GM19397 (cell line): ENCODE measurements at regions not wholly inside any gene's neighbourhood (a gene's known extent, or its start where the extent isn't known, plus 50 kb on each side); places are given as distances from the start of the nearest gene placed in this dataset.
"Not testable (repeated sequence)": the region's sequence is repeated elsewhere in the genome, so short reads cannot be mapped to it uniquely, and the experiment has no call there.

ENCODE experiments used
- ATAC-seq: cut with Tn5 transposase; IDR thresholded peaks from one replicate; pipeline ENCODE4 v1.9.1; 2021; ENCODE audit warnings: mild to moderate bottlenecking, moderate library complexity; ENCODE audit not compliant: unreplicated experiment

DNA sequence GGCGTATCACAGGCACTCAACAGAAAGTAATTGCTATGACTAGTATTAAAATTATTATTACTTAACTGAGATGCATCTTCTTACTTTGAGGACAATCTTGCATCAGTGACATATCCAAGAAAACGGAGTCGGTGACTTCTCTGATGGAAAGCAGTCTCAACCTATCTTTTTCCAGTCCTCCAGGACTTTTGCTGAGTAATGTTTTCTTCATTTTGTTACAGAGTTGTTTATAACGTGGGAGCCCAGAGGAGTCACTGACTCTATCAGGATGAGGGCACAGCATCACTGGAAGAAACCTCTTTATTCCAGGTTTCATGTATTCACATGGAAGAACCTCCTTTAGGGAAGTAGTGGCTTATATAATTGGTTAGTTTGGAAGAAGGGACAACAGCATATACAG is 51.5 kb upstream of the MELK start:
- ATAC-seq = no peak

DNA sequence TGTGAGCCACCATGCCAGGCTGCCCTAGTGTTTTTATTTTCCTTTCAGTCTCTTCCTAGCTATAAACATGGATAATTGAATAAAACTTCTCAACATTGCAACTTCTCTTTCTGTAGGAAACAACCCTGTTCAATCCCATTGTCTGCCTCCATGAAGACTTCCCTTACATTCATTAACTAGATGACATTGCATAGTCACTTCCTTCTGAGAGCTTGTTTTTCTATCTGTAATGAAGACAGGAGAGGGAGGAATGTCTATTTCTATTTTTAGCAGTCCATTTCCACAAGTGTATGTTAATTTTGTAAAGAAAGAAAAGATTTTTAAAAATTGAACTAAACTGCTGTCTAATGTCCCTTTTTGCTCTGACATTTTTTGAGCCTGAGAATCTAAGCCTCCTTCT is 55.6 kb upstream of the MELK start:
- no peak for ATAC-seq

DNA sequence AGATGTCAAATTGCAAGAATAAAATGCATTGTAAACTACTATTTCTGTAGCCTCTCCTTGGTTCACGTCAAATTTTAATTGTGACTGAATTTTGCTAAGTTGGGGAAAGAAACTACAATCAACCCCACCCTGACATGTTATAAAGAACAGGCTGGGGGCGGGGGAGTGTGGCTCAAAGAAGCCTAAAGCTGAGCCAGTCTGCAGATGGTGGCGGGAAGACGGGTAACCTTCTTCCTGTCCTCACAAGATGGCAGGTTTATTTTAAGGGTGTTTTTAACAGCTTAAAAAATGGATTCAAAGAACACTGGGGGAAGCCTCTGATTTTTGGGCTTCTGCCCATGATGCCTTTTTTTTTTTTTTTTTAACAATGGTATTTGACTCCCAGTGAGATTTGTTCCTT is 68.5 kb upstream of the MELK start:
- ATAC-seq = no peak

DNA sequence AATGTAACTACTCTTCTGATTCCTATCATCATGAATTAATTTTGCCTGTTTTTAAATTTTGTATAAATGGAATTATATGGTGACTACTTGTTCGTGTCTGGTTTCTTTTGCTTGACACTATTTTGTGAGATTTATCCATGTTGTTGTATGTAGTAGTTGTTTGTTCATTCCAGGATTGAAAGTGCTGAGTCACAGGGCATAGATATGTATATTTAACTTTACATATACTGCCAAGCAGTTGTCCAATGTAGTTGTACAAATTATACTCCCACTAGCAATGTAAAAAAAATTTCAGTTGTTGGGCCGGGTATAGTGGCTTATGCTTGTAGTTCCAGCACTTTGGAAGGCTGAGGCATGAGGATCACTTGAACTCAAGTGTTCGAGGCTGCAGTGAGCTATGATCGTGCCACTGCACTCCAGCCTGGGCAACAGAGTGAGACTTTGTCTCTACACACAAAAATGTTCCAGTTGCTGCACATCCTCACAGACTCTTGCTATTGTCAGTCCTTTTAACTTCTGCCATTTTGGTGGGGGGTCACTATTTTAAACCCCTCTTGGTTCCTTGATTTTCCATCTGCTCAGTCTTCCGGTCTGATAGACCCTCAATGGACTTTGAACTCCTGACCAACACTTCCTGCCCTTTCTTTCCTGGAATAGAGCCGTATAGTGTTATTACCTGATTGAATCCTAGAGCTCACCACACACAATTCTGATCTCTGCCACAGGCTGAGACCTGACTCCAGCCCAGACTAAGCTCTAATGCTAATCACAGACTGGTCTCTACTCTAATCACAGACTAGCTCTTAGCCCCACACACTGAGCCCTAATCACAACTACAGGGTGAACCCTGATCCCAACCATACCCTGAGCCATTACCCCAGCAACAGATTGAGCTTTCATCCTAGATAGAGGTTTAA is 69.3 kb upstream of the MELK start:
- ATAC-seq = no peak

DNA sequence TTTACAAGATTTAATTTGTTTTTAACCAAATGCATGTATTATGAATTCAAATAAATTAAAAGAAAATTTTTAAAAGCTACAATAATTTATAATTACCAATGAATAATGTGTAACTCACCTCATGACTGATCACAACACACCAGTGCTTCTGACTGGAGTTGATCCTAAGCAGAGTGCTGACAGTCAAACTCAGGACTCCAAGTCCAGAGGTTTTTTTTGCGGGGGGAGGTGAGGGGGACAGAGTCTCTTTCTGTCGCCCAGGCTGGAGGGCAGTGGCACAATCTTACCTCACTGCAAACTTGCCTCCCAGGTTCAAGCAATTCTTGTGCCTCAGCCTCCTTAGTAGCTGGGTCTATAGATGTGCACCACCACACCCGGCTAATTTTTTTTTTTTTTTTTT is 71.0 kb upstream of the MELK start:
- no peak for ATAC-seq

DNA sequence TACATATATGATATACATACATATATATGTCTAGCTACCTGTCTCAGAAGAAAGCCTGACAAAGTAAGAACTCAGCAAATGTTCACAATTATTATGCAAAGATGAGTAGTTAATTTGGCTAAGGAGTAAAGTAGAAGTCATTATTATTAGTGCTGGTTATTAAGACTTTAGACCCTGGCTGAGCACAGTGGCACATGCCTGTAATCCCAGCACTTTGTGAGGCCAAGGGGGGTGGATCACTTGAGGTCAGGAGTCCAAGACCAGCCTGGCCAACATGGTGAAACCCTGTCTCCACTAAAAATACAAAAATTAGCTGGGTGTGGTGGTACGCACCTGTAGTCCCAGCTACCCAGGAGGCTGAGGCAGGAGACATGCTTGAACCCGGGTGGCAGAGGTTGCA is 71.8 kb upstream of the MELK start:
- ATAC-seq = not testable (repeated sequence)

DNA sequence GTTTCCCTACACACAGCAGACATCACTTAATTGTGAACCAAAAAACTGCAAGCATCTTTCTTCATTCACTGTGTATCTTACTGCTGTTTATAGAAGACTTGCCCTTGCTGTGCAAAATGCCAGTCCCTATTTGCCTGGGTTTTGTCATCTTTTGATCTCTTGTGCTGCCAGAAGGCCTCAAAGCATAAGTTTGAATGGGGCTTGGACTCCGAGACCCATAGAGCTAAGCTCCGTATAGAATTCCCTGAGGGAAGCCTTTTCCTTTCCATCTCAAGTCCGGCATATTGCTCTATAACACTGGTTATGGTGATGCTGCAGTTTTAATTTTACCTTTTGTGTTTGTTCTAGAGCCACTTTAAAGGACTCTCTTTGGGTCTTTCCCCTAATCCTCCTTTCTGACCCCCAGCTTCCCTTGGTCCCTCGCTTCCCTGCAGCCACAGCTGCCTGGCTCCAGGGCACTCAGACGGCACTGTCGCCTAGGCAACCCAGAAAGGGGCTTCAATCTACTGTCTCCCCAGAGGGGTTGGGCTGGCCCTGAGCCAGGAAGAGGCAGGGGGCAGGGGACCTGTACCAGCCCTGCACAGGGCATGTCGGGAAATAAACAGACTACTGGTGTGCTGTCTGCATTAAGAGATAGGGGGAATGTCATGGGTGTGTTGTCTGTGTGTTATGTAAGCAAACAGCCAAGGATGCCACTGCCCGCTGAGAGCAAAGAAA is 73.4 kb upstream of the MELK start:
- no peak for ATAC-seq

DNA sequence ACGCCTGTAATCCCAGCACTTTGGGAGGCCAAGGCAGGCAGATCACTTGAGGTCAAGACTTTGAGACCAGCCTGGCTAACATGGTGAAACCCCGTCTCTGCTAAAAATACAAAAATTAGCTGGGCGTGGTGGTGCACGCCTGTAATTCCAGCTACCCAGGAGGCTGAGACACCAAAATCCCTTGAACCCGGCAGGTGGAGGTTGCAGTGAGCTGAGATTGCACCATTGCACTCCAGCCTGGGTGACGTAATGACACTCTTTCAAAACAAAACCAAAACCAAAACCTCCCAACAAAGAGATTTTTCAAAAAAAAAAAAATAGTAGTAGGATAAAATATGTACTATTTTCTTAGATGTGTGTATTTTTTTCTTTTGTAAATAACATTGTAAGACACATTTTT is 79.1 kb upstream of the MELK start:
- ATAC-seq = not testable (repeated sequence)

DNA sequence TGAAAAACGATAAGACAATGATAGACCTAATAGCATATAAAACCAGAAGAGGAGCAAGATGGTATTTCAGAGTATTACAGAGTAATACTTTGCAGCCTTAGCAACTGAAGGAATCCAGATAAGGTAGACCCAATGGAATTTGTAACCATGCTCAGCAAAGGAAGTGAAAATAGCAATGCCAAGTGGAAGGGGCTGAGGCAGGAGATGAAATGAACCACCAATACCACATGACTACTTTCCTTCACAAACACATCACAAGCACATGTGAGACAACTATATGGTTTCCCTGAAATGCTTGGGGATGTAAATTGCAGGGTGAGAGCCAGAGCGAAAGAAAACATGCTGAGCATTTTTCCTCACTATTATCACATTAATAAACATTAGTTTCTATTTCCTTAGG is 79.8 kb upstream of the MELK start:
- ATAC-seq = no peak

DNA sequence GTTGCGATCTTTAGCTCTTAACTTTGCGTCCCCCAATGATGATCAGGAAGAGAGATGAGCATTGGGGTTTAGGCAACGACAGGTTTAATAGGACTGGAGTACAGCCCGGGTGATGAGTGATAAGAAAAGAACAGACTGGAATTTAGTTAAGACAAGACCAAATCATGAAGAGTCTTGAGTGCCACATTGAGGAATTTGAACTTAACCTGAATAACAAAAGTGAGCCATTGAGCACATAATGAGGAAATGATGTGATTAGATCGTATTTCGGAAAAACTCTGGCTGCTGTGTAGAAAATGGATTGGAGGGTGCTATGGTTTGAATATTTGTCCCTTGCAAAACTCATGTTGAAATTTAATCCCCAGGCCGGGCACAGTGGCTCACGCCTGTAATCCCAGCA is 83.2 kb upstream of the MELK start:
- ATAC-seq = no peak

DNA sequence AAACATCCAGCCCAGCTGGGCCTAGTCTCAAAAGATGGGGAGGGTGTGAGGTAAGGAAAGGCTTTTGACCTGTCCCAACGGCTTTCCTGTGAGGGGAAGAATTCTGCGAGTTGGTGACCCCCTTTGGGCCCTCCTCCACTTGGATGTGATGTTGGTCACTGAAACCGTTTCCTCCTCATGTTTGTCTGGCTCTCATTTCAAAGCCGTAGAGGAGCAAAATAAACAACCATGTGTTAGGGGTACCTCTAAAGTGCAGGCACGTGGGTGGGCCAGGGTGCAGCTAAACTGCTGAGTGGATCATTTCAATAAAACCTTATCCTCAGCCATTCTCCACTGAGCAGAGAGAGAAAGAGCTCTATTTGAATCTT is 84.3 kb upstream of the MELK start:
- ATAC-seq = no peak

DNA sequence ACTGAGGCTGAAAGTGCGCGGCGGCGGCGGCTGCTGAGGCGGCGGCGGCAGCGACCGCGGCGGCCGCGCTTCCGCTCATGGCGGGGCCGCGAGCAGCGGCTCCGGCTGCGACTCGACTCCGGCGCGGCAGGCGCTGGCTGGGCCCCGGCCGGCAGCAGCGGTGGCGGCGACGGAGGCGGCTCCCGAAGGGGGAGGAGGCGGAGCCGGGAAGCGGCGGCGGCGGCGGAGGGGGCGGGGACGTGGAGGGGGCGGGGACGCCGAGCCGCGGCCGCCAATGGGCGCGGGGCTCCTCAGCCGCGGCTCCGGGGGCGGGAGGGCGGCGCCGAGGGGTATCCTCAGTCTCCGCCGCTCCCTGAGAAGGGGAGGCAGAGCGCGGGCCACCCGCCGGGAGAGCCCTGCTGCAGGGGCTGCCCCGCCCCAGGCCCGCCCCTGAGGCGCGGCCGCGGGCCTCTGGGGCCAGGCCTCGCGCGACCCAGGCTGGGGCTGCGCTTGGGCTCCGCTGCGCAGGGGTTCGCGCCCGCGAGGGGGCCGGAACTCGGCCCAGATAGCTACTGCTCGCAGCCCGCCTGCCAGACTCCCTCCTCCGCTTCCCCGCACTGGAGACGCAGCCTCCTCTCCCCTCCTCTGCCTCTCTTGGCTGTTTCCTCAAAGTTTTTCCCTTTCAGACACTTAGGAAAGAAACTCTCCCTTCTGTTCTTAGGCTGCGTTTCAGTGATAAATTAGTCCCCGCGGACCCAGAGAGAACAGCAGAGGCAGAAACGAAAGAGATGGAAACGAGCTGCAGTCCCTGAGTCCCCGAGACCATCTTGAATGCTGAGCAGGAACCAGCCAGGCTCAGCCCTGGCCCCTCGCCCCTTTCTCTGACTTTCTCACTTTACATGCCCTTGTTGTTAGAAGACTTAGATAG is 85.0 kb upstream of the MELK start:
- peak; percentile 85 for ATAC-seq

DNA sequence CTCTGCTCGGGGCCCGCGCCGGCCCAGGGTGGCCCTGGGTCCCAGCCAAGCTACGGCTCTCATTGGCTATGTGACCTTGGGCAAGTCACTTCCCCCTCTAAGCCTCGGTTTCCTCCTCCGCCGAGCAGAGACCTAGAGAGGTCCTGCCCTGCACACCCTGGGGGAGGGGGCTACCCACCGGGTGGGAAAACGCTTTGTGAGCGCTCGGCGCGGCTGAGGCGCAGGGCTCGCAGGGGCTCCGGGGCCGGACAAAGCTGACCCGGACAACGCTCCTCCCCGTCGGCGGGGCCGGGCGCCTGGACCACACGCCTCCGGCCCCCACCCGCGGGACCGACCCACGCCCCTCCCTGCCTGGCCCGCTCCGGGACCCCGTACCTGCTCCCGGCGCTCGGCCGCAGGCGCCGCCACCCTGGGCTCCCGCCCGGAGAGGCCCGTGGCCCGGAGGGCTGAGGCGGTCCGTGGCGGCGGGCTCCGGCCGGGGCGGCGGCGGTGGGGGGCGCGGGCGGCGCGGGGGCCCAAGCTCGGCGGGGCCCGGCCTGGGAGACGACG is 85.7 kb upstream of the MELK start:
- peak; percentile 39 for ATAC-seq

DNA sequence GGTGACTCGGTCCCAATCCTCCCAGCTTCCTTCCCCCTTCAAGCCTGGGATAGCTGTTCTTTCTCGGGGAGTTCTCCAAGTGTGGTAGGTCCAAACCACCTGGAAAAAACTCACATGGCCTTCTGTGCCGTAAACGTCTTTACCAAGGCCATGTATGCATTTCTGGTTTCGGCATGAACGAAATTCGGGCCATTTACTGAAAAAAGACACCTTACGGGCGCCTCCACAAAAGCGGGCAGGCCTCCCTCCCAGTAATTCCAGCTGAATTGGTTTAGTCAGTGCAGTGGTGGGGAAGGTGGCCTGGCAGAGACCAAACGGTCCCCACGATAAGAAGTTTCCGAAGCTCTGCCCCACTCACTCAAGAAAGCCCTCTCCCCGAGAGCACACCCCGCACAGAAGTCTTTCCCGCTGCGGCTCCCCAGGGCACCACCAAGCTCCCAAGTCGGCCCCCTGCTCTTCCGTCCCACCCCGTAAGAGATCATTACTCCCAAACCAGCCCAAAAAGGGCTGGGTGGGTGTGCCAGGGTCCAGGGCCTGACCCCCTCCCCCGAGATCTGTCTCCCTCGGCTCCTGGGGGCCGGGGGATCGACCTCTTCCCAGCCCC is 86.3 kb upstream of the MELK start:
- no peak for ATAC-seq

DNA sequence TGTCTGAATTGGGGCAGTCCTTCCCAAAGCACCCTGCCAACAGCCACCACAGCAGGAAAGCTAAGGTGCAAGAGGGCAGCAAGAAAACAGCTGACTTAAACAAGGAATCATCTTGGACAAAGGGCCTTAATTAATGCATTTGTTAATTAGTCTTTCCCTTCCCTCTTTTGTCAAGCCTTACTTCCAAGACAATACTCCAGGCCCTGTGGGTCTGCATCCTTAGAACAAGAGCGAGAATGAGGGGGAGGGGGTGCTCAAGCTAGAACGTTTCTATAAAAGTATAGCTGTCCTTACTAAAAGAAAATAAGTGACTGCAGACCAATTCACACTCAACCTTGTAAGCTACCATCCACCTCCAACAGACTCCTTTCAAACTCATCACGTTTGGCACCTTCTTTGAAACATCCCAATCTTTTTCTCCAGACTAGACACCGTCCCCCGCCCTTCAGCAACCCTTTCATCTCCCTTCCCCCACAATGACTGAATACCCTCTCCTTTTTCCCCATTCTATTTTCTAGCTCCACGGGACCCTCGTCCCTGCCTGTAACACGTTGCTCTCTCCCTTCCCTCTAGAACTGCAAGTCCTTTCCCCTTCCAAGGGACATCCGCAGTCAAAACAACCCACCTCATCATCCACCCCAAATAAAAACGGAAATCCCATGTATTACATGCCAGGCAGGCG is 85.7 kb upstream of the RNF38 start:
- ATAC-seq = no peak

DNA sequence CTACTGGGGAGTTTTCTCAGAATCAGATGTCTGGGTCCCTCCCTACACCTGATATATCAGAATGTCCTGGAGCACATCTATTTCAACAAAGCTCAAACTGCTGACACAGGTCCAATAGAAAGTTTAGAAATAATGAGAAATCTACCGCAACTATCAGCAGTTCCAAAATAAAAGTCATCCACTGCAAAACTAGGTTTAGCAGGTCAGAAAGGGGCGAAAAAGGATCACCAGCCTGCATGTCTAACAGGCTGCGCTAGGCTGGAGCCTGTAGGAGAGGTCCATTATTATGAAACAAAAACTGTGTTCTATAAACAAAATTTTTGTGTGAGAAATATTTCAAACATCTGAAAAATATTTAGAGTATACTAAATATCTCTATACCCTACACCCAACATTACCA is 84.1 kb upstream of the RNF38 start:
- ATAC-seq = no peak

DNA sequence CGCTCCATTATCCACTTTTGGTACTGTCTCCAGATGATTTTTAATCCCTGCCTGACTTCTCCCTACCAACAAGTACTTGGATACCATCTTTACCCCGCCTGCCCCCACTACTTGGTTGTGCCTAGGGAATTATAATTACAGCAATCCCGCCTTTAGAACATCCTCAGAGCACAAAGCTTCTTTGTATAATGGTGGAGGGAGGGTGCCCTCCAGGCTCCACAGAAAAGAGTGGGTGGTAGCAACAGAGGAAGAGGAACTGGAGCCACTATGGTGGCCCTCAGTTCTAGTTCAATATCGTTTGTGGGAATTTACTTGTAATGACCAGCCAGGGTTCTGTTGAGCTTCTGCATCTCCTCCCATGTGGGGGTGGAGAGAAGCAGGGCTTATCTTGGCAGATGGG is 79.0 kb upstream of the RNF38 start:
- ATAC-seq = no peak

DNA sequence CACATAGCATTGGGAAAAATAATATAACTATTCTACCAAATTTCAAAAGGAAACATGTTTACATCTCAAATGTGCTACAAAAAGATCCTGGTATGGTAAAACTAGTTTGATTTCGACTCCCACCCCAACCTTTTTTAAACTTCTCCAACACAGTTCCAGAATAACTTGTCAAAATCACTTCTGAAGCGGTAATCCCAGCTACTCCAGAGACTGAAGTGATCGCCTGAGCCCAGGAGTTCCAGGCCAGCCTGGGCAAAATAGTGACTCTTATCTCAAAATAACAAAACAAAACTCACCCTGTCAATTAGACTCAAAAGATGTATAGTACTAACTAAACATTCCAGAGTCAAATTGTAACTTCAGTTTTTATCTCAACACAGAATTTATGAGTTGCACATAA is 71.3 kb upstream of the RNF38 start:
- ATAC-seq = no peak

DNA sequence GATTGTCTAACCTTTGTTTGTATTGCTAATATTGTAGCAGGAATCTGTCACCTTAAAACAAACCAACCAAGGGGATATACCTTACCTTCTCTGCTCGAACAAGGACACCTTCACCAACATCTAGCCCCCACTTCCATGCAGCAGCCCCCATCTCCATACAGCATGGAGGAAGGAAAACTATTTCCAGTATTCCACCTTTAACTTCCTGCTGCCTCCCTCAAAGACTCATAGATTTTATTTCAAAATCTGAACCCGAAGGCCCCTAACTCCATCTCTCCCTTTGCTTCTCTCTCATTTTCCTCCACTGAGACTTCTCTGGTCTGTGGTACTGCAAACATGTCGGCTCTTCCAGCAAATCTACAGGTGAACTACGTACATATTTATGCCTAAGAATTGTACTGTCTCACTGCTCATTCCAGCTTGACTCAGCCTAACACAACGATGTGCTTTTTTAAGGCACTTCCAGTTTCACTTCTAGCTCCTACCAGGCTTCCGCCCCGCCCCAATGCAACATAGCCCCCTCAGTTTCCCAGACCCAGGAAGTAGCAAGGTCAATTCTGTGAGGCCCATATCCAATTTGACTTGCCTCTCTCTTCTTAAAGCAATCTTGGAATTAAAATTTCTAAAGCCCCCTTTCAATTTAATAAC is 70.7 kb upstream of the RNF38 start:
- peak; percentile 80 for ATAC-seq

DNA sequence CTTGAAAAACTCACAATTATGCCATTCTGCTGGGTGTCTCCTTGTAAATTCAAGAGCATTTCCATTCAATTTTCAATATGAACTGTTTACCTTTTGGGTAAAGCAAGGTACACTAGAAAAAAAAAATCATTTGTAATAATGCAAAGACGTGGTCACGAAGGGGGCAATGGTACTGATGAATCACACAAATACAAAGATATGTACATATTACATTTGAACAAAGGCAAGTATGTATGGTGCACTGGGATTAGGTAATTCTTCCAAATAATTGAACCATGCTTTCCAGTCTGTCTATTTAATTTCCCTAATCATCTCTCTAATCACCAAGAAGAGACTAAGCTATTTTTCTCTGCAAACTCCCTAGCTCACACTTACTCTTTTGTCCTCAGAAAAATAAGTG is 63.4 kb upstream of the RNF38 start:
- no peak for ATAC-seq
